KOPT-K1 (cell line): ENCODE measurements at regions not wholly inside any gene's neighbourhood (a gene's known extent, or its start where the extent isn't known, plus 50 kb on each side); places are given as distances from the start of the nearest gene placed in this dataset.
"Not testable (repeated sequence)": the region's sequence is repeated elsewhere in the genome, so short reads cannot be mapped to it uniquely, and the experiment has no call there.

Source experiments
- H3K27ac ChIP-seq: fragments of 200-600 bp; sonication (generic); 2 replicates; pipeline ENCODE4 v1.5.1; 2016; ENCODE audit warnings: antibody characterized with exemption, mild to moderate bottlenecking, low read depth, low read length; ENCODE audit not compliant: poor library complexity, severe bottlenecking
- H3K36me3 ChIP-seq: fragments of 200-600 bp; sonication (generic); 2 replicates; pipeline ENCODE4 v1.5.1; 2017; ENCODE audit warnings: antibody characterized with exemption, mild to moderate bottlenecking, low read length, moderate library complexity; ENCODE audit not compliant: insufficient read depth
- H3K9me3 ChIP-seq: fragments of 200-600 bp; sonication (generic); 2 replicates; pipeline ENCODE4 v1.5.1; 2017; ENCODE audit warnings: antibody characterized with exemption, low read length, mild to moderate bottlenecking; ENCODE audit not compliant: insufficient read depth, poor library complexity, severe bottlenecking

- no peaks in the 10 kb centered on the region for H3K36me3 ChIP-seq
- peaks cover 16% of the 10 kb centered on the region for H3K9me3 ChIP-seq
- H3K27ac ChIP-seq, result no peak overlapping the region
Measured at GRCh38 chr10:9038146-9038714, 983.7 kb downstream of the GATA3 start.

- H3K36me3 ChIP-seq, result no peaks in the 10 kb centered on the region
- H3K9me3 ChIP-seq, result no peaks in the 10 kb centered on the region
- H3K27ac ChIP-seq, result no peak overlapping the region
Measured at GRCh38 chr10:9043466-9043865, 989.0 kb downstream of the GATA3 start.

- Histone ChIP-seq H3K36me3 (no peaks in the 10 kb centered on the region), H3K27ac (no peak overlapping the region), H3K9me3 (no peaks in the 10 kb centered on the region)
Measured at GRCh38 chr10:9045311-9045710, 990.8 kb downstream of the GATA3 start.

- no peaks in the 10 kb centered on the region for H3K36me3 ChIP-seq
- peaks cover 15% of the 10 kb centered on the region for H3K9me3 ChIP-seq
- H3K27ac ChIP-seq, result no peak overlapping the region
Measured at GRCh38 chr10:9051328-9051974, 997.0 kb downstream of the GATA3 start.

GRCh38 chr10:9052767-9053166 is 998.3 kb downstream of the GATA3 start:
- no peak overlapping the region for H3K27ac ChIP-seq
- H3K36me3 ChIP-seq, result no peaks in the 10 kb centered on the region
- H3K9me3 ChIP-seq, result peaks cover 20% of the 10 kb centered on the region

- H3K27ac ChIP-seq, result no peak overlapping the region
- no peaks in the 10 kb centered on the region for H3K36me3 ChIP-seq
- peaks cover 20% of the 10 kb centered on the region for H3K9me3 ChIP-seq
Measured at GRCh38 chr10:9056521-9056920, 1002.0 kb downstream of the GATA3 start.

GRCh38 chr10:9057293-9057692 is 1002.8 kb downstream of the GATA3 start:
- not testable (repeated sequence) for H3K27ac ChIP-seq, H3K36me3 ChIP-seq
- H3K9me3 ChIP-seq, result peaks cover 20% of the 10 kb centered on the region

- Histone ChIP-seq H3K9me3 (peaks cover 12% of the 10 kb centered on the region), H3K27ac (peak overlapping the region; percentile 32), H3K36me3 (no peaks in the 10 kb centered on the region)
Measured at GRCh38 chr10:9060314-9060713, 1005.8 kb downstream of the GATA3 start.

GRCh38 chr10:9061871-9062270 is 1007.4 kb downstream of the GATA3 start:
- Histone ChIP-seq H3K27ac (no peak overlapping the region), H3K36me3 (no peaks in the 10 kb centered on the region), H3K9me3 (peaks cover under 1% of the 10 kb centered on the region)

GRCh38 chr10:9066152-9066551 is 1011.7 kb downstream of the GATA3 start:
- no peaks in the 10 kb centered on the region for H3K9me3 ChIP-seq
- no peak overlapping the region for H3K27ac ChIP-seq
- H3K36me3 ChIP-seq, result no peaks in the 10 kb centered on the region

GRCh38 chr10:9068003-9068402 is 1013.5 kb downstream of the GATA3 start:
- Histone ChIP-seq H3K9me3 (no peaks in the 10 kb centered on the region), H3K27ac (no peak overlapping the region), H3K36me3 (no peaks in the 10 kb centered on the region)

- Histone ChIP-seq H3K36me3 (no peaks in the 10 kb centered on the region), H3K9me3 (no peaks in the 10 kb centered on the region), H3K27ac (no peak overlapping the region)
Measured at GRCh38 chr10:9069136-9069535, 1014.6 kb downstream of the GATA3 start.

- H3K27ac ChIP-seq, result no peak overlapping the region
- no peaks in the 10 kb centered on the region for H3K9me3 ChIP-seq
- H3K36me3 ChIP-seq, result no peaks in the 10 kb centered on the region
Measured at GRCh38 chr10:9075420-9075819, 1020.9 kb downstream of the GATA3 start.

GRCh38 chr10:9076066-9076465 is 1021.6 kb downstream of the GATA3 start:
- no peaks in the 10 kb centered on the region for H3K36me3 ChIP-seq

GRCh38 chr10:9081253-9081652 is 1026.8 kb downstream of the GATA3 start:
- Histone ChIP-seq H3K9me3 (peaks cover 4% of the 10 kb centered on the region), H3K36me3 (no peaks in the 10 kb centered on the region), H3K27ac (no peak overlapping the region)

More at GRCh38 chr10:9076066-9076465, 1021.6 kb downstream of the GATA3 start:
- no peak overlapping the region for H3K27ac ChIP-seq
- no peaks in the 10 kb centered on the region for H3K9me3 ChIP-seq

- Histone ChIP-seq H3K27ac (no peak overlapping the region), H3K36me3 (no peaks in the 10 kb centered on the region), H3K9me3 (peaks cover 4% of the 10 kb centered on the region)
Measured at GRCh38 chr10:9081961-9082360, 1027.5 kb downstream of the GATA3 start.
